22Rv1 (cell line): ENCODE measurements at regions not wholly inside any gene's neighbourhood (a gene's known extent, or its start where the extent isn't known, plus 50 kb on each side); places are given as distances from the start of the nearest gene placed in this dataset.

ENCODE experiments used
- H3K27ac ChIP-seq: fragments of 450-650 bp; 2 replicates; pipeline ENCODE4 v1.5.1; 2017
- ZFX ChIP-seq: fragments of 450-650 bp; IDR thresholded peaks from 2 replicates; pipeline ENCODE4 v1.6.1; 2017; ENCODE audit warnings: antibody characterized with exemption, borderline replicate concordance
- TF ChIP-seq, protein P1 (sequence below): fragments of 450-650 bp; IDR thresholded peaks from 2 replicates; pipeline ENCODE4 v1.5.1; 2017; ENCODE audit warnings: mild to moderate bottlenecking

GRCh38 chr10:29237786-29238185 lies 51.1 kb upstream of the LYZL1 start:
- H3K27ac ChIP-seq: no peak overlapping the region
- no peak for TF ChIP-seq ZFX
- TF ChIP-seq, protein P1, sequence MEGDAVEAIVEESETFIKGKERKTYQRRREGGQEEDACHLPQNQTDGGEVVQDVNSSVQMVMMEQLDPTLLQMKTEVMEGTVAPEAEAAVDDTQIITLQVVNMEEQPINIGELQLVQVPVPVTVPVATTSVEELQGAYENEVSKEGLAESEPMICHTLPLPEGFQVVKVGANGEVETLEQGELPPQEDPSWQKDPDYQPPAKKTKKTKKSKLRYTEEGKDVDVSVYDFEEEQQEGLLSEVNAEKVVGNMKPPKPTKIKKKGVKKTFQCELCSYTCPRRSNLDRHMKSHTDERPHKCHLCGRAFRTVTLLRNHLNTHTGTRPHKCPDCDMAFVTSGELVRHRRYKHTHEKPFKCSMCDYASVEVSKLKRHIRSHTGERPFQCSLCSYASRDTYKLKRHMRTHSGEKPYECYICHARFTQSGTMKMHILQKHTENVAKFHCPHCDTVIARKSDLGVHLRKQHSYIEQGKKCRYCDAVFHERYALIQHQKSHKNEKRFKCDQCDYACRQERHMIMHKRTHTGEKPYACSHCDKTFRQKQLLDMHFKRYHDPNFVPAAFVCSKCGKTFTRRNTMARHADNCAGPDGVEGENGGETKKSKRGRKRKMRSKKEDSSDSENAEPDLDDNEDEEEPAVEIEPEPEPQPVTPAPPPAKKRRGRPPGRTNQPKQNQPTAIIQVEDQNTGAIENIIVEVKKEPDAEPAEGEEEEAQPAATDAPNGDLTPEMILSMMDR: no peak

DNA sequence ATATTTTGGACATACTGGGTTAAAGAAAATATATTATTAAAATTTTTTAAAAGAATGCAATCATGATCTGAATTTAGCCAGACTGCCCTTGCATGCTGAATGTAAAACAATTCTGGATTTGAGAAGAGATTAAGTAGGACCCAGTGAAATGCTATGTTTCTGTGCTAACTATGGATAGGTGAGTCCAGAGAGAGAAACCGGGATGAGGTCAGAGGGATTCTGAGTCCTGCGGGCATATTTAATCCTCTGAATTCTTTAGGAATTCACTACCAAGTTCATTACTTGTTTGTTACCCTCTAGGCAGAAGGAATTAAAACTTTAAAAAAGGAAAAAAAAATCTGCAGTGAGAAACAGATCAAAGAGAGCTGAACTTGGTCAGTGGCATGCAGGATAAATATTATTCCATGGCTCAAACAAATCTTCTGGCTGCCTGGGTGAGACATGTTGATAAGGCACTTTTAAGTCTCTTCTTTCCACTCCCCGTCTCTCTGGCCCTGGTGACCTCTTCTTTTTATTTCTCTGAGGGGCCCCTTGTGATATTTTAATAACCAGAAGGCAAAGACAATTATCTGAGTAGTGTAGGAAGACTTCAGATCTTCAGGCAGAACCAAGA lies 50.2 kb upstream of the LYZL1 start:
- no peak for TF ChIP-seq ZFX
- TF ChIP-seq, protein P1: no peak
- no peak overlapping the region for H3K27ac ChIP-seq
